Hematopoietic multipotent progenitor cell treated with erythropoietin and hydrocortisone succinate and interleukin-3 and kit ligand, for 4 days (in vitro differentiated cells): ENCODE measurements at regions not wholly inside any gene's neighbourhood (a gene's known extent, or its start where the extent isn't known, plus 50 kb on each side); places are given as distances from the start of the nearest gene placed in this dataset.

Experiments used
- DNase-seq: peaks from one replicate; pipeline ENCODE4 v3.0.0-alpha.2; 2015

DNA sequence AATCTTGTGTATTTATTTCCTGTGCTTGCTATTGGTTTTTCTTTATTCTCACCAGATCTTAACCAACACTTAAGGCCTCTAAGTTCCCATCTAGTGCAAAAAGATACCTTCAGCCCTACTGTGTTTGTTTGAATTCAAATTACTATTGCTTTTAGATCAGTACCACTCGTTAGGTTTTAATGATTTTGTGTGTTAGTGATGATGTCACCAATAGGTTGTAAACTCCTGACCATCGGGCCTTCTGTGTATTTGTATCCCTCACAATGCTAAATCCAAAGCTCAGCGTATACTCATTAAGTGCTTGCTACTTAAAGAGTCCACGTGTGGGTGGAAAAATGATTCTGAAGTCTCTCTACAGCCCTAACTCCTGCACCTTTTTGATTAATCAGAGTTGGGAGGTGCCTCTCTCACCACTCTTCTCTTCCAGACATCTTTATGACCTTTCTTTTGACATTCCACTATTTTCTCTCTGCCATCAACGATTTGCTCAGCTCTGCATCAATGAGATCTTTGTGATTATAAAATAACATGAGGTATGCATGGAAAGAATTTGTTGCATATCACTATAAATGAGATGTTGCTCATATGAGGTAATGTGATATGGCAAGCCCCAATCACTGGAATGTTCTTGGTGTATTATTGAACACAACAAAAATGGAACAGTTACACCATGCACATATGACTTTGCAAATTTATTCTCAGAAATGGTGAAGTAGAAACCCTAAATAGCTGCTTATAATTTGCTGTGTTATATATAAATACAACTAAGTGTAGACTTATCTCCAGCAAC lies 55.1 kb upstream of the LAMA2 start:
- DNase-seq = no peak

DNA sequence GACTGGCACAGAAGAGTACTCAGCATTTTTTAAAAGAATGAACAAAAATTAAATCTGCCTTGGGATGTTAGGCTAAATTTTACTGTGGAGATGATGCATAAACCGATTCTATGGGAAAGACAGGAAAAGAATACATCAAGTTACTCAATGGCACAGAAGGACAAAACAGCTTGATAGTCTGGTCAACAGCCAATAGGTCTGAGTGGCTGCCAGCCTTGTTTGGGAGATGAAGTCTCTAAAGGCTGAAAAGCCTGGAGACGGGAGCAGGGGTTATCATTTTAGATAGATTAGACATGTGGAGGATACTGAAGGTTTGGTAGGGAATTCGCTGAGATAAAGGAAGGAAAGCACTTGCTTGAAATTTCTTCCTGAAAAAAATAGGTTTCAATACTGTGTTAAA lies 56.3 kb upstream of the LAMA2 start:
- DNase-seq = no peak

DNA sequence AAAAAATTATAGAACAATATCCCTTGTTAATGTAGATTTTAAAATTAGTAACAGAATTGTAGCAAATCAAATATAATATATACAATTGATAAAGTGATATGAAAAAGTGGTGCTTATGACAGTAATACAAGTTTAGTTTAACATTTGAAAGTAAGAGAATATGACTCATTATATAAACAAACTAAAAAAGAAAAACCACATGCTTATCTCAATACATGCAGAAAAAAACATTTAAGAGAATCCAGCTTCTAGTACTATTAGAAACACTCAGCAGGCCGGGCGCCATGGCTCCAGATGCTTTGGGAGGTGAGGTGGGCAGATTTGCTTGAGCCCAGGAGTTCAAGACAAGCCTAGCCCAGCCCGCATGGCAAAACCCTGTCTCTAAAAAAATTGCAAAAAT lies 60.7 kb upstream of the LAMA2 start:
- DNase-seq = no peak

DNA sequence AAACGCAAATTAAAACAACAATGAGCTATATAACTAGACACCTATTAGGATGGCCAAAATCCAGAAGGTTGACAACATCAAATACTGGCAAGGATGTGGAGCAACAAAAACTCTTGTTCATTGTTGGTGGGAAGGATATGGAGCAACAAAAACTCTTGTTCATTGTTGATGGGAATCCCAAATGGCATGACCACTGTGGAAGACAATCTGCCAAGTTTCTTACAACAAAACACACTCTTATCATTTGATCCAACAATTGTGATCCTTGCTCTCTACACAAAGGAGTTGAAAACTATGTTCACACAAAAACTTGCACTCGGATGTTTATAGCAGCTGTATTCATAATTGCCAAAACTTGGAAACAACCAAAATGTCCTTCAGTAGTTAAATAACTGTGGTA lies 61.8 kb upstream of the LAMA2 start:
- no peak for DNase-seq

DNA sequence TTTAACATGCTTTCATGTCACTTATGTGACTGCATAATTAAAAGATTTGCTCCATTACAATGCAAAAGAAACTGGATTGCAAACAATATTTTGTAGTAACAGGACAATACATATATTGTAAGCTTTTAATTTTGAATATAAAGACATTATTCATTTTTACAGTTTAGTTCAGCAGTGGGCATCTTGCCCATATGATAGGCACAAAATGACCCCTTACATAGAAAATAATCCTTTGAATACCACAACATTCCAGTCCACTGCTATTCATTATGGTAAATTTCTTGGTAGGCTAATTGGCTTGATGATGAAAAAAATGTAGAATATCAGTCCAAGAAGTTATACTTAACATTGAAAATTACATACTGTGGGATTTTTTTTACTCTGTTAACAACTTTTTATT lies 74.1 kb upstream of the LAMA2 start:
- DNase-seq = no peak

DNA sequence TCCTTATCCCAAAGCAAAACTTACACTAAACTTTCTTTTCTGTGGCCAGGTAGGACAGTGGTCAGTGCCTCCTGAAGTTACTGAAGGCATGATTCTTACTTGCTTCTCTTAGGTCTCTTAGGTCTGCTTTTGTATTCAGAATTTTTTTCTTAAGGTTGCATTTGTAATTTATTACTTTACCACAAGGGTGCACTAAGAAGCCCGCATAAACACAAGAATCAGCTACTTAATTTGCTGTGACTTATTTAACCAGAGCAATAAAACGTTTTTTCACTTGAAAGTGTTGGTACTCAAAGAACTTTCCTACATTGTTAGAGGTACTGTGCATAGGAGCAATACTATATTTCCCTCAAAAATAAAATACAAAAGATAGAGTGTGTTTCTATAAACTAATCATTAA lies 75.4 kb upstream of the LAMA2 start:
- DNase-seq = peak; percentile 43

DNA sequence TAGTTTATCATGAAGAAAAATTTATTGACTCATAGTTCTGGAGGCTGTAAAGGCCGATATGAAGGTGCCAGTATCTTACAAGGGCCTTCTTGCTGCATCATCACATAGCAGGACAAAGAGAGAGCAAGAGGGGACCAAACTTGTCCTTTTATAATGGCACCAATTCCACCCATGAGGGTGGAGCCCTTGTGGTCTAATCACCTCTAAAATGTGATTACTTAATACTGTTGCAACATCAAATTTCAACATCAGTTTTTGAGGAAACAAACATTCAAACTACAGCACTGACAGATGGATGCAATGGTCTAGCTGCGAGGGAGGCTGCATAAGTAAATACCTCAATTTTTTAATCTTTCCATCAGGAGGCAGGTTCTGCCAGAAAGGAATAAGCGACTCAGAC lies 76.7 kb upstream of the LAMA2 start:
- DNase-seq = peak; percentile 35

DNA sequence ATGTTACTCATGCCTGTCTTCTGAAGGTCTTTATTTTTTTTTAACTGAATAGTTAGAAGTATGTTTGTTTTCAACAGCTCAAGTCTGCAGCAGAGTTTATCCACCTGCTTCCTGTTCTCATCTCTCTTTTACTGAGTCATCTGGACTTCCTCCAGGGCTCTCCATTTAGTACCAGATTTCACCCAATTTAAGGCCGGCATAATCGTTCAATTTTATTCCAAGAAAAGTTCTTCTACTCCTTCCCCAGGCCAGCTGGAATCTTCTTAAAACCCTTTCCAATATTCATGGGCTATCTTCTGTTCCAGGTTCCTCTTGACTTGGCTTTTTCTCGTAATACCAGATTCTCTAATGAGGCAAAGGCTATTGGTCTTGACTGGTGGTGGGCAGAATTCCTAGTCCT lies 79.0 kb upstream of the LAMA2 start:
- DNase-seq = no peak

DNA sequence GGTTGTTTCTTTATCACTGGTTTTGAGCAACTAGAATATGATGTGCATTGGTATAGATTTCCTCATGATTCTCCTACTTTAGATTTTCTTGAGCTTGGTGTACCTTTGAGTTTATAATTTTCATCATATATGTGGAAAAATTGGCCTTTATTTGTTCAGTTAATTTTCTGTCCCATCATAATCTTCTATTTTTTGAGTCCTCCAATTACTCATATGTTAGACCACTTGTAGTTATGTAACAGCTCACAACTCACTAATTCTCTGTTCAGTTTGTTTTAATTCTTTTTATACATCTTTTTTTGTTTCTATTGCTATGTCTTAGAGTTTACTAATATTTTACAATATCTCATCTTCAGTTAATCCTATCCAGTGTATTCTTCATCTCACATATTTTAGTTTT lies 81.3 kb upstream of the LAMA2 start:
- DNase-seq = no peak

DNA sequence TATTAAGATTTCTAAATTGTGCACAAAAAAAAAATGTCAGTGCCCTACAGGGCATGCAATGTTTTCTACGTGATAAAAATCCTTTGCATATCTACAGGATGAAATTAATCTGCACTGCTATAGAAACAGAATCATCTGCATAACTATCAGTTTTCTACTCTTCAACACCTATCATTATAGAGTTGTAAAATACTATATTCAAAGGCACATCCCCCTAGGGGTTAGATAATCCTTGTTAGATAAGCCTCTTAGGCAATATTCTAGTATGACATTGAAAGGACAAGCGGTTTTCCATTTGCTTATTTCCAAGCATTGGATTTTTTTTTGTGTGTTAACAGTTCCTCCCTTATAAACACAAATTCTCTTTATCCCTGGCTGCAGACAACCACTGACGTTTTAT lies 98.7 kb upstream of the LAMA2 start:
- DNase-seq = no peak

DNA sequence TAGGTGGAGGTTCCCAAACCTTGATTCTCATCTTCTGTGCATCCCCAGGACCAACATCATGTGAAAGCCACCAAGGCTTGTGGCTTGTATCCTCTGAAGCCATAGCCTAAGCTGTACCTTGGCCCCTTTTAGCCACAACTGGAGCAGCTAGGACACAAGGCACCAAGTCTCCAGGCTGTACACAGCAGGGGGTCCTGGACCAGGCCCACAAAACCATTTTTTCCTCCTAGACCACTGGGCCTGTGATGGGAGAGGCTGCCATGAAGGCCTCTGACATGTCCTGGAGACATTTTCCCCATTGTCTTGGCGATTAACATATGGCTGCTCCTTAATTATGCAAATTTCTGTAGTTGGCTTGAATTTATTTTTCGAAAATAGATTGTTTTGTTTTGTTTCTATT lies 114.8 kb upstream of the LAMA2 start:
- no peak for DNase-seq

DNA sequence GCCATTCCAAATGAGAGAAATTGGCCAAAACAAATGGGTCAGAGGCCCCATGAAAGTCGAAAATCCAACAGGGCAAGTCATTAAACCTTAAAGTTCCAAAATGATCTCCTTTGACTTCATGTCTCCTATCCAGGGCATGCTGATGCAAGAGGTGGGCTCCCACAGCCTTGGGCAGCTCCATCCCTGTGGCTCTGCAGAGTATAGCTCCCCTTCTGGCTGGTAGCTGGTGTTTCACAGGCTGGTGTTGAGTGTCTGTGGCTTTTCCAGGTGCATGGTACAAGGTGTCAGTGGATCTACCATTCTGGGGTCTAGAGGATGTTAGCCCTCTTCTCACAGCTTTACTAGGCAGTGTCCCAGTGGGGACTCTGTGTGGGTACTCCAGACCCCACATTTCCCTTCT lies 115.2 kb upstream of the LAMA2 start:
- no peak for DNase-seq

DNA sequence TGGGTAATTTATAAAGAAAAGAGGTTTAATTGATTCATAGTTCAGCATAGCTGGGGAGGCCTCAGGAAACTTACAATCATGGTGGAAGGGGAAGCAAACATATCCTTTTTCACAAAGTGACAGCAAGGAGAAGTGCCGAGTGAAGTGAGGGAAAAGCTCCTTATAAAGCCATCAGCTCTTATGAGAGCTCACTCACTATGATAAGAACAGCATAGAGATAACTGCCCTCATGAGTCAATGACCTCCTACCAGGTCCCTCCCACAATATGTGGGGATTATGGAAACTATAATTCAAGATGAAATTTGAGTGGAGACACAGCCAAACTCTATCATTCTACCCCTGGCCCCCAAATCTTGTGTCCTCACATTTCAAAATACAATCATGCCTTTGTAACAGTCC lies 115.8 kb upstream of the LAMA2 start:
- DNase-seq = no peak

DNA sequence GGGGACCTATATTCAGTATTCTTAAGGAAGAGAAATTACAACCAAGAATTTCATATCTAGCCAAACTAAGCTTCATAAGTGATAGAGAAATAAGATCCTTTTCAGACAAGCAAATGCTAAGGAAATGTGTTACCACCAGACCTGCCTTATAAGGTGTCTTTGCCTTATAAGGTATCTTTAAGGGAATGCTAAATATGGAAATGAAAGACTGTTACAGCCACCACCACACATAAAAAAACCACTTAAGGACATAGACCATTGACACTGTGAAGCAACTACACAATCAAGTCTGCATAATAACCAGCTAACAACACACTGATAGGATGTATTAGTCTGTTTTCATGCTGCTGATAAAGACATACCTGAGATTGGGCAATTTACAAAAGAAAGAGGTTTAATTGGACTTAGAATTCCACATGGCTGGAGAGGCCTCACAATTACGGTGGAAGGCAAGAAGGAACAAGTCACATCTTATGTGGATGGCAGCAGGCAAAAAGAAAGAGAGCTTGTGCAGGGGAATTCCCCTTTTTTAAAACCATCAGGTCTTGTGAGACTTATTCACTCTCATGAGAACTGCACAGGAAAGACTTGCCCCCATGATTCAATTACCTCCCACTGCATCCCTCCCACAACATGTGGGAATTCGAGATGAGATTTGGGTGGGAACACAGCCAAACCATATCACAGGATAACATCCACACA lies 119.2 kb upstream of the LAMA2 start:
- DNase-seq = no peak

DNA sequence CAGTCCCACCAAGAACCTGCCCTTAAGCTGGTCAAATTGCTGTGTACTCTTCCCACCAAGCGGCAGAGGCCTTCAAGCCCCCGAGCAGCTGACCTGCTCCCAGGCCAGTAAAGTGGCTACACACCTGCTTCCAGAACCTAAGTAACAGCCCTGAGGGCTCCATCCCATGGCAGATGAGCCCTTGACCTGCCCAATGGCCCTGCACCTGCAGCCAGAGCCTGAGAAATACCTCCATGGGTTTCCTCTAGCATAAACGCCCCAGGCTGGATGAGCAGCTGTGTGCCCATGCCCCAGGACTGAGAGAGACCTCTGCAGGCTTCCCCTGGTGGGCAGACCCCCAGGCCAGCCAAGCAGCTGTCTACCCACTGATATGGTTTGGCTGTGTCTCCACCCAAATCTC lies 123.0 kb upstream of the LAMA2 start:
- no peak for DNase-seq

DNA sequence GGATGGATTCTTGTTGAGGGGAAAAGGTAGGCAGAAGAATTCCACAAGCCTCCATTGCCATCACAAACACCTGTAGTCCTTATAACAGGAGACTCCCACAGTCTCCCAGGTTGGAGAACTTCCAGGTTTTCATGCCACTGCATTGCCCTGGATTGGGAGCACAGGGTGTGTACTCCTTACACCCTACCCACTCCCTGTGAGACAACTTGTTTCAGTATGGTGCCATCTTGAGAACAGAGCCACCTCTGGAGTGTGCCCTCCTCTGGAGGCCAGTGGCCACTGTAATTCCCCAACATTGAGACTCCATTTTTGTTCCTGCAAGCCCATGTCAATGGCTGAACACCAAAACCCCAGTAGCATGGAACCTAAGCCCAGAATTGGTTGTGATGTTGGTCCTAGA lies 123.5 kb upstream of the LAMA2 start:
- DNase-seq = no peak

DNA sequence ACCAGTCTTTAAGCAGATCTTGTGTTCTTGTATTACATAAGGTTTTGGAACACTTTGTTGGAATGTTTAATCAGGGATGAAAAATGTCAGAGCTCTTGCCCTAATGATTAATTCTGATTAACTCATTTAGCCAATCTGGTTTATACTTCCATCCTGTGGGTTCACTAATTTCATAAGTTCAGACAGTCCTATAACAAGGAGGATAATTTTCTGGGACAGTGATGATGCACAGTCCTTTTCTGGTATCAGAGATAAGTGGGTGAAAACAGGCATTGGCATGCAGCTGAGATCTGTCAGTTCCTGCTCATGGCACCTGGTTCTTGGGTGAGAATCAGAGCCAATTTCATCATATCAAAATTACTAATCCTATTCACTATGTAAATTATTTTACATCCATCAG lies 125.0 kb upstream of the LAMA2 start:
- DNase-seq = no peak

DNA sequence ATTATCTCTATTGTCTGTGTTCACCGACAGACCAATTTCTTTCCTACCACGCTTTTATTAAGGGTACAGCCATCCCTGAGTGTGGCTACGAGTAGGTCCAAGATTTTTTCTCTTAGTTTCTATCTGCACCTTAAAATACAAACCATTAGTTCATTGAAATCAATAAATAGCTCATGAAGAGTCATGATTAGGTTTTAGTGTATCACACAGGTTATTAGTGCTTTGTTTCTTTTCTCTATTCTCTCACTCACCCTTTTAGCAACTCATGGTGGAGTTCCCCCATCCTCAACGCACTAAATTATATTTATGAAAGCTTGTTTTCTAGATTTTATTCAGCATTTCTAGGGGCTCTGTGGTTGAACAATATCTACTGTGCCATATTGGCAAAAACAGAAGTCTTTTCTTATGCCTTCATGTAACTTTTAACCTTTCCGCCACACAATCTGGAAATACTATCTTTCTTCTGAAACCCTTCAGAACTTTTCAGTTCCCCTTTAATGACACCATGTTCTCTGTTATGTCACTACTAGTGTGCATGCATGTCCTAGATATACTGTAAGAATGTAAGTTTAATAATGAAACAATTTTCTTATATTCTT lies 128.2 kb upstream of the LAMA2 start:
- no peak for DNase-seq

DNA sequence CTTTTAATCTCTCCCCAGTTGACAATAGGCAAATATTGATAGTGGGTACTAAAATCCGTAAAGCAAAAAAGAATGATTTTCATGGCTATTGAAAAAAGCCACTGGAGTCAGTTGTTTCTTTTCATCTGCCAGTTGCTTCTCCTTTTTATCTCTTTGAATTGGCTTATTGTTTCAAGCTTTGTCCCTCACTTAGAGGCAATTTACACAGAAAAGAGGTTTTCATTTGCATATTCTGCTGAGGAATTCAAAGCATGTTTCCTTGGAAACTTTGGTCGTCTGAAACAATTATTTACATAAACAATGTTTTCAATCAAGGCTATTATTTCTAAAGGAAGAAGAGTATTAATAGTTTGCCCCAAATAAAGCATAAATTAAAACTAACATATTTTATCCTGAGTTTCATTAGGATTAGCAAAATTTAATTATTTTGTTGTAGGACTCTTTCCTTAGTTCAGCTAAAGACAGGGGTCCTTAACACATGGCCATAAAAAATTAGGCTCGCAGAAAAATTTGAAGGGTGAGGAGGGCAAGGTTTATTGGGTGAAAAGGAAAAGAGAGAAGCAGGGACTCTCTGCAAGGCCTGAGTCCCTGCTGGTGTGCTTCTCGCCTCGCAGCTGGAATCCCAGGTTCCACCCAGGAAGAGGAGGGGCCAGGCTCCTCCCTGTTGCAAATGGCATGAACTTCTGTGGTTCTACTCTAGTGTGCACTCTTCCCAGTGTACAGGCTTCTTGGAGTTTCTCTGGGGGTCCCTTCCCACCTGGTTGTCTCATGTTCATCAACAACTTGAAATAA lies 138.8 kb upstream of the LAMA2 start:
- no peak for DNase-seq

DNA sequence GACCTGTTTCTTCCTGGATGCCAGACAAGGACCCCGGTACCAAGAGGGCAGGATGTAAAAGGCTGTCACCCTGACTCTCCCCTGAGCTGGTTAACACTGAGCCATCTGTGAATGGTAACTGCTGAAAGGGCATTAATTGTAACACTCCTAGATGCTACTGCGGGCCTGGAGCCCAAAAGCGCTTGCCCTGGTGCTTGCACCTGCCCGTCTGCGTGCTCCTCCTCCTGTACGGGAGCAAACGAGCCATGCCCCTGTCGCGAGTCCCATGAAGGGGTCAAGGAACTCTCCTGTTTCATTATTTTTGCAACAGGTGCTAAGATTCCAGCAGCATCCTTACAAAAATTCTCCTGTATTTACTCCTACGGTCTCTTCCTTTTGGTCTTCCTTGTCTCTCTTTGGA lies 140.0 kb upstream of the LAMA2 start:
- no peak for DNase-seq

DNA sequence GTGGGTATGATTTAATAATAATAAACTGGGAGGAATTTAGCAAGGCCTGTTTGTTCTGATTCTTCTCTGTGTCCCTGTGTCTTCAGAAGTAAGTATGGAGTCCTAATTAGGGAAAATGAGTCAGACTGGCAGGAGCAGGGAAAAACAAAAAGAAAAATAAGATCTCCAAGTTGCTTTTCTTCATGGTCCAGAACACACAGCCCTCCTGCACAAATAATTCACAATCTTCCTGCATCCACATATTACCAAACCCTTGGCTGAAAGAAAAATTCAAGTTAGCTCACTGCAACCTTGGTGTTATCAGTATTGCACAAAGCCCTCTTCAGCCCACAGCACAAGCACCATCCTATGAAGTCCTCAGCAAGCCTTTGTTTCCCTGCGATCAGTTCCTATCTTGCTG lies 142.0 kb upstream of the LAMA2 start:
- DNase-seq = no peak

DNA sequence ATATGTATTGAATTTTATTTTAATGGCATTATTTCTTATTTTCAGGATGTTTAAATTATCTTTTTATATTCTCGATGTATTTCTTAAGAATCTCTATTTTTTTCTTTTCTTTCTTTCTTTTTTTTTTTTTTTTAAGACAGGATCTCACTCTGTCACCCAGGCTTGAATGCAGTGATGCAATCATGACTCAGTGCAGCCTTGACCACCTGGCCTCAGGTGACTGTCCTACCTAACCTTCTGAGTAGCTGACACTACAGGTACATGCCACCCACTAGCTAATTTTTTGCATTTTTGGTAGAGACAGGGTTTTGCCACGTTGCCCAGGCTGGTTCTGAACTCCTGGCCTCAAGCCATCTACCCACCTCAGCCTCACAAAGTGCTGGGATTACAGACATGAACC lies 143.8 kb upstream of the LAMA2 start:
- DNase-seq = no peak

DNA sequence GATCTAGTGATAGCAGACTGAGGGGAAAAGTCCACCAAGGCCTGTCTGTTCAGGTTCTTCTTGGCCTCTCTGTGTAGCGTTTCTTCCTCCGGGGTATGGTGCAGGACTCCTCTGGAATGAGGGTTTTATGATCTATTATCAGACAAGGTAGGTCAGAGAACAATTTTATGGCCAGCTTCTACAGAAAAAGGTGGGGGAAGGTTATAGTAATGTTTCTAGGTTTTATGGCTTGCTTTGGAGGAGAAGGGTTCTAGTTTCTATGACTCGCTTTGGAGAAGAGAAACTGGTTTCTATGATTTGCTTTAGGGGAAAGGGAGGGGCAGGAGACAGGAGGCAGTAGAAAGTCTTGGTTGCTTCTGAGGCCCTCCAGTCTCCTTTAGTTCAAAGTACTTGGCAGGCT lies 144.8 kb upstream of the LAMA2 start:
- DNase-seq = no peak

DNA sequence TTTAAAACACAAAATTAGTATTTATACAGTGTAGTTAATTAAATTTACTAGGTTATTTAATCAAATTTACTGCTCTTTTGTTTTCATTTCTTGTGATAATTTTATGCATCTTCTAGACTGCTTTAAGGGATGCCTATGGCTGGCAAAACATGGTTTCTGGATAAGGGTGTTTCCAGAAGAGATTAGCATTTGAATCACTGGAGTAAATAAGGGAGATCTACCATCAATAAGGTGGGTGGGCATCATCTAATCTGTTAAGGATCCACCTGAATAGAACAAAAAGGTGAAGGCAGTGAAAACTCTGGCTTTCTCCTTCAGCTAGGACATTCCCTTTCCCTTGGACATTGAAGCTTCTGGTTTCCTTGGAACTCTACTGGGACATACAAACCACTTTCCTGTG lies 146.2 kb upstream of the LAMA2 start:
- DNase-seq = no peak
